GM23248 (cell line): ENCODE measurements at regions not wholly inside any gene's neighbourhood (a gene's known extent, or its start where the extent isn't known, plus 50 kb on each side); places are given as distances from the start of the nearest gene placed in this dataset.

Experiments
- DNase-seq: peaks from one replicate; pipeline ENCODE4 v3.0.0-alpha.2; 2015
- H2AFZ ChIP-seq: fragments of 200-600 bp; sonication (generic); 2 replicates; pipeline ENCODE4 v1.6.1; 2016; ENCODE audit warnings: antibody characterized with exemption
- H3F3A ChIP-seq: fragments of 200-600 bp; sonication (generic); 2 replicates; pipeline ENCODE4 v1.6.1; 2016; ENCODE audit warnings: mild to moderate bottlenecking, antibody characterized with exemption, mixed run types; ENCODE audit not compliant: insufficient read depth
- H3K27ac ChIP-seq: fragments of 200-600 bp; sonication (generic); 2 replicates; pipeline ENCODE4 v1.5.1; 2016; ENCODE audit warnings: mild to moderate bottlenecking
- H3K27me3 ChIP-seq: fragments of 200-600 bp; sonication (generic); replicated peaks from 2 replicates; pipeline ENCODE4 v1.6.1; 2016; ENCODE audit warnings: mild to moderate bottlenecking; ENCODE audit not compliant: insufficient read depth
- H3K36me3 ChIP-seq: fragments of 200-600 bp; sonication (generic); 2 replicates; pipeline ENCODE4 v1.6.1; 2016; ENCODE audit warnings: low read depth, mild to moderate bottlenecking
- H3K4me1 ChIP-seq: fragments of 200-600 bp; sonication (generic); 2 replicates; pipeline ENCODE4 v1.6.1; 2016; ENCODE audit warnings: mild to moderate bottlenecking; ENCODE audit not compliant: insufficient read depth
- H3K4me2 ChIP-seq: fragments of 200-600 bp; sonication (generic); one replicate; pipeline ENCODE4 v1.6.1; 2016; ENCODE audit warnings: mild to moderate bottlenecking; ENCODE audit not compliant: unreplicated experiment
- H3K4me3 ChIP-seq: fragments of 200-600 bp; sonication (generic); 2 replicates; pipeline ENCODE4 v1.5.1; 2016; ENCODE audit warnings: mild to moderate bottlenecking
- H3K79me2 ChIP-seq: fragments of 200-600 bp; sonication (generic); 2 replicates; pipeline ENCODE4 v1.6.1; 2016; ENCODE audit warnings: mild to moderate bottlenecking; ENCODE audit not compliant: insufficient read depth
- H3K9ac ChIP-seq: fragments of 200-600 bp; sonication (generic); 2 replicates; pipeline ENCODE4 v1.6.1; 2016; ENCODE audit warnings: mild to moderate bottlenecking
- H3K9me2 ChIP-seq: fragments of 200-600 bp; sonication (generic); 2 replicates; pipeline ENCODE4 v1.6.1; 2016; ENCODE audit warnings: mixed run types, mild to moderate bottlenecking, moderate library complexity; ENCODE audit not compliant: insufficient read depth
- H3K9me3 ChIP-seq: fragments of 200-600 bp; sonication (generic); one replicate; pipeline ENCODE4 v1.6.1; 2017; ENCODE audit warnings: low read depth
- H4K20me1 ChIP-seq: fragments of 200-600 bp; sonication (generic); 2 replicates; pipeline ENCODE4 v1.6.0; 2016; ENCODE audit not compliant: insufficient read depth
- EZH2 ChIP-seq: fragments of 200-600 bp; sonication (generic); IDR thresholded peaks from 2 replicates; pipeline ENCODE4 v1.6.1; 2018; ENCODE audit warnings: antibody characterized with exemption, mild to moderate bottlenecking; ENCODE audit not compliant: insufficient read depth, poor library complexity, severe bottlenecking
- EZH2phosphoT487 ChIP-seq: fragments of 200-600 bp; sonication (generic); IDR thresholded peaks from 2 replicates; pipeline ENCODE4 v1.6.1; 2018; ENCODE audit warnings: antibody characterized with exemption, moderate library complexity, mild to moderate bottlenecking, low read depth; ENCODE audit not compliant: insufficient read depth
- WGBS, 2 experiments: methylation state at CpG; one replicate each; pipeline ENCODE4 v1.1.6; 2015 to 2017; ENCODE audit warnings: low lambda C conversion rate in 2 of 2, low coverage in 1 of 2; ENCODE audit errors: missing lambda C conversion rate in 2 of 2; 5-methylcytosine and 5-hydroxymethylcytosine counted together
- in situ Hi-C: fragments of 300-500 bp; cut with MboI; formaldehyde crosslinking; loops from 2 replicates; pipeline ENCODE4 v1.15.0; 2020

DNA sequence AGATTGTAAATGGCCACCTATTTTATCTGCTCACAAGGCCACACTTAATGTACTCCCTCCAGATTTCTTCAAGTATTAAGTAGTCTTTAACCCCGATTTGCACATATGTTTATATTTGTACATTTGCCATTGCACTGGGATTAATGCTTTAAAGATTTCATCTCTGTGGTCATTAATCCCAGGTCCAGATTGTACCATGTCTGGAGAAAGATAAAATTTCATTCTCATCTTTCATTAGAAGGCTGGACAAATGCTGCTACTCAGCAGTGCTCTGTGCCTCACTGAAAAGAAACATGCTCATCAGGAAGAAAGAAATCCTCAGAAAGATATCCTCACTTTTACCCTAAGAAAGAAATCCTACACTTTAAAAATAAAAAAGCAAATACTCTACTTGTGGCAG, 62.5 kb upstream of the LRRC3B start:
- Histone ChIP-seq H4K20me1 (no peaks in the 10 kb centered on the region), H3F3A (no peaks in the 10 kb centered on the region), H3K27me3 (no peaks in the 10 kb centered on the region), H3K9me2 (no peaks in the 10 kb centered on the region), H3K4me2 (no peak overlapping the region), H3K79me2 (no peaks in the 10 kb centered on the region), H3K9me3 (peaks cover 3% of the 10 kb centered on the region), H3K27ac (no peak overlapping the region), H3K4me3 (no peak overlapping the region), H3K9ac (no peak overlapping the region), H3K36me3 (no peaks in the 10 kb centered on the region), H2AFZ (no peak overlapping the region), H3K4me1 (no peaks in the 10 kb centered on the region)
- in situ Hi-C loops, result no loop called here
- DNase-seq, result no peak
- TF ChIP-seq EZH2 (no peak), EZH2phosphoT487 (no peak)
- 0 to 4% methylated on average over 1 of the region's 1 CpG for WGBS, 2 experiments

DNA sequence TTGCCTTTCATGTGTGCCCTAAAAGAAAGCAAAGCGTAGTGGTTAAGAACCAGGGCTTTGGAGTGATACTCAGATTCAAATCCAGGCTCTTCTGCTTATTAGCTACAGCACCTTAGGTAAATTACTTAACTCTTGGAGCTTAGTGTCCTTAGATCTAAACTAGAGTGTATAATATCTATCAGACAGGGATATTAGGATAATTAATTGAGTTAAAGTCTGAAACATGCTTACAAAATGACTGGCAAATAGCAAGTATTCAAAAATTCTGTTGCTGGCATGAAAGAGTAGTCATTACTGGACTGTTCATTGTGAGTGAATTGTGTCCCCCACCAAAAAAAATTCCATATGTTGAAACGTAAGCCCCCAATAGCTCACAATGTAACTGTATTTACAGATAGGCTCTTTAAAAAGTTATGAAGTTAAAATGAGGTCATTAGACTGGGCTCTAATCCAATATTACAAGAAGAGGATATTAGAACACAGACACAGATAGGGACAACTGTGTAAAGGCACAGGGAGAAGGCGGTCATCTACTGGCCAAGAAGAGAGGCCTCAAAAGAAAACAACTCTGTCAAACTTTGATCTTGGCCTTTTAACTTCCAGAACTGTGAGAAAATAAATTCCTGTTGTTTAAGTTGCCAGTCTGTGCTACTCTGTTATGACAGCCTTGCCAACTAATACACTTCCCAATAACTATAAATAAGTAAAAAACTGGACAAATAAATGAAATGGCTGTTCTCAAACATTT, 60.4 kb upstream of the LRRC3B start:
- TF ChIP-seq EZH2, result no peak
- no peak for TF ChIP-seq EZH2phosphoT487
- Histone ChIP-seq H3K36me3 (no peaks in the 10 kb centered on the region), H3K27me3 (no peaks in the 10 kb centered on the region), H3F3A (no peaks in the 10 kb centered on the region), H3K4me3 (no peak overlapping the region), H3K9me2 (no peaks in the 10 kb centered on the region), H3K79me2 (no peaks in the 10 kb centered on the region), H4K20me1 (no peaks in the 10 kb centered on the region), H3K27ac (no peak overlapping the region), H3K9ac (no peak overlapping the region), H3K4me1 (no peaks in the 10 kb centered on the region), H2AFZ (no peak overlapping the region), H3K9me3 (peaks cover 3% of the 10 kb centered on the region), H3K4me2 (no peak overlapping the region)
- 8 to 11% methylated on average over 3 of the region's 3 CpGs for WGBS, 2 experiments
- in situ Hi-C loops, result no loop called here
- DNase-seq, result no peak
